ENCODE measurements at regions not wholly inside any gene's neighbourhood (a gene's known extent, or its start where the extent isn't known, plus 50 kb on each side); places are given as distances from the start of the nearest gene placed in this dataset.

DNA sequence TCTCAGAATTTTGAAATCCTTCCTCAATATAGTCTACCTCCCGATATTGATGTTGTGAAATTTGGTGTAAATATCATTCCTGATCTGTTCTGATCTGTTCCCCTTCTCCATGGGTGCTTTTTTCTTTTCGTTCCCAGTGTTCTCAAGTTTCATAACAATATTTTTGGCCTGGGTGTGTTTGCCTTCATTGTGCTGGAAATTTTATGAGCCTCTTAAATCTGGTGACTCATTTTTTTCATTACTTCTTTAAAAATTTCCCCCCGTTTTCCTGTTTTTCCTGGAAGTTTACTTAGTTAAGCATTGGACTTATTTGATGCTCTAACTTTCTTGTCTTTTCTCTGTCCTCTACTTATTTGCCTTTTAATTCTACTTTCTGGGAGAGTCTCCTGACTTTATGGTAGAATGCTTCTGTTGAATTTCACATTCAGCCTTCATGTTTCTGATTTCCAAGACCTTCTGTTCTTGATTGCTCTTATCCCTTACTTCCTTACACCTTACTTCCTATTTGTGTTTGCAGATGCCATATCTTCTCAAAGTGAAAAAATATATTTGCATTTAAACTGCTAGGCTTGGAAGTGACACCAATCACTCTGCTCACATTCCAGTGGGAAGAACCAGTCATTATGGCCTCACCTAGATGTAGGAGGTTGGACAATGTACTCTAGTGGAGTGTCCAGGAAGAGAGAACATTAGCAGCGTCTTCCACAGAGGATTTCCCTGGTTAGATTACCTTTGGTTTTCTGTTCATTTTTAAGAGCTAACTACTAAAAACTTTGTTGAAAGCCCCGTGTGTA is 441.9 kb downstream of the ARHGEF28 start:
- H3K4me3 ChIP-seq (ENCODE audit: low read depth, low read length): no peak overlapping the region

DNA sequence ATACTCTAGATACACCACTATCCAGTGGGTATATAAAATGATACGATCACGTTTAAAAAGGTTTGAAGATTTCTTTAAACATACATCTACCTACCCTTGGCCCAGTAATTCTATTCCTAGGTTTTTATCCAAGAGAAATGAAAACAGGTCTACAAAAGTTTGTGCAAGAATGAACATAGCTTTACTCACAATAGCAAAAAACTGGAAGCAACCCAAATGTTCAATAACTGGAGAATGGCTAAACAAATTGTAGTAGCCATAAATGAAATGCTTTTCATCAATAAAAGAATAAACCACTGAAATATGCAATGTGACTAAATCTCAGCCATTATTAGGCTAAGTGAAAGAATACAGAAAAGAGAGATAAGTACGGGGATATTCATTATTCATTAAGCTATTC is 438.9 kb downstream of the ARHGEF28 start:
- TF ChIP-seq, protein P1, sequence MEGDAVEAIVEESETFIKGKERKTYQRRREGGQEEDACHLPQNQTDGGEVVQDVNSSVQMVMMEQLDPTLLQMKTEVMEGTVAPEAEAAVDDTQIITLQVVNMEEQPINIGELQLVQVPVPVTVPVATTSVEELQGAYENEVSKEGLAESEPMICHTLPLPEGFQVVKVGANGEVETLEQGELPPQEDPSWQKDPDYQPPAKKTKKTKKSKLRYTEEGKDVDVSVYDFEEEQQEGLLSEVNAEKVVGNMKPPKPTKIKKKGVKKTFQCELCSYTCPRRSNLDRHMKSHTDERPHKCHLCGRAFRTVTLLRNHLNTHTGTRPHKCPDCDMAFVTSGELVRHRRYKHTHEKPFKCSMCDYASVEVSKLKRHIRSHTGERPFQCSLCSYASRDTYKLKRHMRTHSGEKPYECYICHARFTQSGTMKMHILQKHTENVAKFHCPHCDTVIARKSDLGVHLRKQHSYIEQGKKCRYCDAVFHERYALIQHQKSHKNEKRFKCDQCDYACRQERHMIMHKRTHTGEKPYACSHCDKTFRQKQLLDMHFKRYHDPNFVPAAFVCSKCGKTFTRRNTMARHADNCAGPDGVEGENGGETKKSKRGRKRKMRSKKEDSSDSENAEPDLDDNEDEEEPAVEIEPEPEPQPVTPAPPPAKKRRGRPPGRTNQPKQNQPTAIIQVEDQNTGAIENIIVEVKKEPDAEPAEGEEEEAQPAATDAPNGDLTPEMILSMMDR (IDR thresholded peaks at IDR 0.05; ENCODE audit: low read depth, low read length): no peak
- no peak overlapping the region for H3K4me3 ChIP-seq (ENCODE audit: low read depth, low read length)

More for the DNA sequence above, 441.9 kb downstream of the ARHGEF28 start:
- TF ChIP-seq, protein P1 (IDR thresholded peaks at IDR 0.05; ENCODE audit: low read depth, low read length): no peak

DNA sequence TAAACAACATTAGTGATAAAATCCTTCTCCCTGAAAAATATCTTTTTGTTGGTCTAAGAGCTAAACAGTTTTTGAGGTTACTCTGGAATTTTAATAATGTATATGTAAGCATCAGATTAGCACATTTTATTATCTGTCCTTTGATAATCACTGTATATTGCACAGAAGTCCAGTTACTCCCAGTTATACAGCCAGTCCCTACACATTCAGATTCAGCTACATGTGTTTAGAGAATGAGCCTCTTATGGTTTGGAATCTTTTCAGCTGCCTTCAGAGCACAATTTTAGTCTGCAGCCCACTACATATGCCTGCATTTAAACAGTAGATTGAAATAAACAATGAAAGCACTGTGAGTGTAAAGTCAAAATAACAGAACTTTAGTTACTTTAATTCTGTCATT is 438.2 kb downstream of the ARHGEF28 start:
- TF ChIP-seq, protein P1 (IDR thresholded peaks at IDR 0.05; ENCODE audit: low read depth, low read length): no peak
- no peak overlapping the region for H3K4me3 ChIP-seq (ENCODE audit: low read depth, low read length)

DNA sequence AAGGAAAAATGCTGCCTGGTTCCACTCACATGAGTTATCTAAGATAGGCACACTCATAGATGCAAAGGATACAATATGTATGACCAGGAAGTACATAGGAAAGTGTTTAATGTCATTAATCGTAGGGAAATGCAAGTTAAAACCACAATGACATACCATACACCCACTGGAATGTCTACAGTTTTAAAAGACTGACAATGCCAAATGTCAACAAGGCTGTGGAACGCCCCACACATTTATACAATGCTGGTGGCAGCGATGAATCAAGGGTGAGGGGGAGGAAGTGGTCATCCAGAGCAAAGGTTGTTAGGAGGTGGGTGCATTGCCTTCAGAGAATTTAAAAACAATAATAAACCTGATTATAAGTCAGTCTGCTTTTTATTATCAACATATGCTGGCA is 437.8 kb downstream of the ARHGEF28 start:
- H3K4me3 ChIP-seq (ENCODE audit: low read depth, low read length): no peak overlapping the region
- TF ChIP-seq, protein P1 (IDR thresholded peaks at IDR 0.05; ENCODE audit: low read depth, low read length): no peak

DNA sequence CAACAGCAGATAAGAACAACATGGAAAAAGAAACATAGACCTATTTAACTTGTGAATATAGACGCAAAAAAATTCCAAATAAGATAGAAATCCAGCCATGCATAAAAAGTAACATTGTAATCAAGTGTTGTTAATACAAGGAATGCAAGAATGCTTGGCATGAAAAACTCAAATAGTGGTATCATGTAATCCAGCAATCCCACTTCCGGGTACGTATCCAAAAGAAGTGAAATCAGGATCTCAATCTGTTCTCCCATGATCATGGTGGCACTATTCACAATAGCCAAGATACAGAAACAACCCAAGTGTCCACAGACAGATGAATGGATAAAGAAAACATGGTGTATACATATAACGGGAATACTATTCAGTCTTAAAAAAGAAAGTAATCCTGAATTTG is 437.4 kb downstream of the ARHGEF28 start:
- TF ChIP-seq, protein P1 (IDR thresholded peaks at IDR 0.05; ENCODE audit: low read depth, low read length): no peak
- no peak overlapping the region for H3K4me3 ChIP-seq (ENCODE audit: low read depth, low read length)

DNA sequence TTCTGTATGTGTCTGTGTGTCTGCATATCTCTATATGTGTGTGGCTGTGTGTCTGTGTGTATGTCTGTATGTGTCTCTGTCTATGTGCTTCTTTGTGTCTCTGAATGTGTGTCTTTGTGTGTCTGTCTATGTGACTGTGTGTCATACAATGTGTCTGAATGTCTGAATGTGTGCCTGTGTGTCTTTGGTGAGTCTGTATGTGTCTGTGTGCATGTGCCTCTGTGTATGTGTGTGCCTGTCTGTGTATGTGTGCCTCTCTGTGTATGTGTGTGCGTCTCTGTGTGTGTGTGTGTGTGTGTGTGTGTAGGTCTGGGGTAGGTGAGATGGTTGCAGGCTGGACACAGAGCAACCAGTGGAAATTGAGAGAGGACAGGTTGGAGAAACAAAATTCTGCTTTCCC is 435.3 kb downstream of the ARHGEF28 start:
- TF ChIP-seq, protein P1 (IDR thresholded peaks at IDR 0.05; ENCODE audit: low read depth, low read length): no peak
- no peak overlapping the region for H3K4me3 ChIP-seq (ENCODE audit: low read depth, low read length)

DNA sequence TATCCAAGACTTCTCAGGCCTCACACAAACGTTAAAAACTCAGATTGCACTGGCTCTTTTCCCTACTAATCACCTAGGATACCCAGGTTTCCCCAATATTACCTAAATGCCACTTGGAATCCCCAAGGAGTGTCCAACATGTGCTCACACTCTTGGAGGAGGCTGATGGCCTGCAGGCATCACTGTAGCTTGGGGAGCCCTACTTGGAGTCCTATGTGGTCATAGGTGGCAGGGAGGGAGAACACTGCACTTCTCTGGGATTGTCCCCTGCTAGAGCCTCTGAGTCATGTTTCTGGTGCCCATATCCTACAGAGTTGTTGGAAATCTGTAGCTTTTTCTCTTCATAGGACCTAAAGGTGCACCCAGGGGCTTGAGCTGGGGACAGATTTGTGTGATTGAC is 433.7 kb downstream of the ARHGEF28 start:
- TF ChIP-seq, protein P1 (IDR thresholded peaks at IDR 0.05; ENCODE audit: low read depth, low read length): no peak
- no peak overlapping the region for H3K4me3 ChIP-seq (ENCODE audit: low read depth, low read length)

Data from WI38 (cell line).